Caco-2 (cell line): ENCODE measurements at regions not wholly inside any gene's neighbourhood (a gene's known extent, or its start where the extent isn't known, plus 50 kb on each side); places are given as distances from the start of the nearest gene placed in this dataset.

Experiments
- BruUV-seq: library from RNA; stranded (reverse); fragments of 400-500 nt; replicated peaks from 2 replicates; lab custom pipeline; 2021; lab: Mats Ljungman, UMichigan
- CTCF ChIA-PET: fragments of 300-600 bp; sonication (Branson Sonifier 250); formaldehyde crosslinking; loops from one replicate; lab custom pipeline; 2022; ENCODE audit warnings: antibody characterized with exemption; lab: Charles Lee
- POLR2A ChIA-PET: fragments of 300-600 bp; sonication (Branson Sonifier 250); formaldehyde crosslinking; loops from one replicate; lab custom pipeline; 2022; ENCODE audit warnings: antibody characterized with exemption; lab: Charles Lee
- DNase-seq, 2 experiments: peaks; one replicate each; pipeline versions ENCODE4 v3.0.0 to v3.0.0-alpha.2; 2020 to 2022
- H3K27me3 ChIP-seq: replicated peaks from 2 replicates; pipeline ENCODE4 v1.6.0; 2011; ENCODE audit warnings: low read length; ENCODE audit not compliant: control insufficient read depth, insufficient read depth
- H3K36me3 ChIP-seq: 2 replicates; pipeline ENCODE4 v1.5.1; 2011; ENCODE audit warnings: low read length; ENCODE audit not compliant: control insufficient read depth, insufficient read depth
- H3K4me1 ChIP-seq: fragments of 250-450 bp; sonication (Bioruptor Pico); 2 replicates; pipeline ENCODE4 v1.5.1; 2020; ENCODE audit warnings: mild to moderate bottlenecking
- H3K4me3 ChIP-seq: 2 replicates; pipeline ENCODE4 v1.5.1; 2011; ENCODE audit warnings: low read depth, mild to moderate bottlenecking, control low read depth, low read length
- H3K9me3 ChIP-seq: fragments of 250-450 bp; sonication (Bioruptor Pico); 2 replicates; pipeline ENCODE4 v1.5.1; 2020; ENCODE audit warnings: mild to moderate bottlenecking, moderate library complexity
- H3K27ac Mint-ChIP-seq: one replicate; pipeline ENCODE4 v1.8.0; 2022; ENCODE audit warnings: mixed read lengths; ENCODE audit not compliant: unreplicated experiment
- H3K27me3 Mint-ChIP-seq: one replicate; pipeline ENCODE4 v1.8.0; 2022; ENCODE audit warnings: mixed read lengths; ENCODE audit not compliant: insufficient read depth, unreplicated experiment
- H3K36me3 Mint-ChIP-seq: one replicate; pipeline ENCODE4 v1.8.0; 2022; ENCODE audit warnings: mild to moderate bottlenecking, mixed read lengths; ENCODE audit not compliant: insufficient read depth, unreplicated experiment
- H3K4me1 Mint-ChIP-seq: one replicate; pipeline ENCODE4 v1.8.0; 2022; ENCODE audit warnings: low read depth, mixed read lengths; ENCODE audit not compliant: unreplicated experiment
- H3K4me3 Mint-ChIP-seq: one replicate; pipeline ENCODE4 v1.8.0; 2022; ENCODE audit warnings: mild to moderate bottlenecking, moderate library complexity, mixed read lengths; ENCODE audit not compliant: unreplicated experiment
- H3K9me3 Mint-ChIP-seq: one replicate; pipeline ENCODE4 v1.8.0; 2022; ENCODE audit warnings: mixed read lengths; ENCODE audit not compliant: unreplicated experiment
- intact Hi-C: fragments of 100-400 bp; cut with micrococcal nuclease; formaldehyde crosslinking; loops from one replicate; pipeline ENCODE4 v1.10.0; 2022; ENCODE audit not compliant: unreplicated experiment
- TF ChIP-seq, protein P1 (sequence below), 2 experiments: fragments of 200-600 bp in 1 of 2; IDR thresholded peaks; 1 replicate in 1 of 2; 2 replicates in 1 of 2; pipeline versions ENCODE4 v1.5.1 to v1.8.0; 2011 to 2022; ENCODE audit warnings: antibody characterized with exemption in 1 of 2, control low read depth in 1 of 2, inconsistent platforms in 1 of 2, low read depth in 1 of 2, low read length in 1 of 2, mild to moderate bottlenecking in 1 of 2, moderate library complexity in 1 of 2; ENCODE audit not compliant: insufficient read depth in 1 of 2, severe bottlenecking in 1 of 2, unreplicated experiment in 1 of 2

DNA sequence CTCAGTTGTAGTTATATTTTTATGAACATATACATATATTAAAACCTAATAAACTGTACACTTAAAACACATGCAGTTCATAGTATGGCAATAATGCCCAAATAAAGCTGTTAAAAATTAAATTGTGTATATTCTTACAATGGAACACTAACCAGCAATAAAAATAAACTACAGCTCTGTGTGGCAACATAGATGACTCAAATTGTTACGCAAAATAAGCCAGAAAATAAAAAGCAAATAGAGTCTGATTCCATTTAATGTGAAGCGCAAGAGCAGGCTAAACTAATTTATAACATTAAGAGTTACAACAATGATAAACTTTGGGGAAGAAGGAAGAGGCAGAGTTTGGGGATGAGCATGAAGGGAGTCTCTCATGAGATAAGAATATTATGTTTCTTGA is 597.3 kb downstream of the TLE1 start:
- DNase-seq: no peak
- Mint-ChIP-seq H3K36me3 (no peaks in the 10 kb centered on the region), H3K4me3 (no peak overlapping the region), H3K9me3 (no peaks in the 10 kb centered on the region), H3K27ac (no peak overlapping the region), H3K27me3 (no peaks in the 10 kb centered on the region), H3K4me1 (no peaks in the 10 kb centered on the region)
- Histone ChIP-seq H3K4me3 (no peak overlapping the region), H3K36me3 (no peaks in the 10 kb centered on the region), H3K4me1 (no peaks in the 10 kb centered on the region), H3K27me3 (no peaks in the 10 kb centered on the region), H3K9me3 (no peaks in the 10 kb centered on the region)
- TF ChIP-seq, protein P1, sequence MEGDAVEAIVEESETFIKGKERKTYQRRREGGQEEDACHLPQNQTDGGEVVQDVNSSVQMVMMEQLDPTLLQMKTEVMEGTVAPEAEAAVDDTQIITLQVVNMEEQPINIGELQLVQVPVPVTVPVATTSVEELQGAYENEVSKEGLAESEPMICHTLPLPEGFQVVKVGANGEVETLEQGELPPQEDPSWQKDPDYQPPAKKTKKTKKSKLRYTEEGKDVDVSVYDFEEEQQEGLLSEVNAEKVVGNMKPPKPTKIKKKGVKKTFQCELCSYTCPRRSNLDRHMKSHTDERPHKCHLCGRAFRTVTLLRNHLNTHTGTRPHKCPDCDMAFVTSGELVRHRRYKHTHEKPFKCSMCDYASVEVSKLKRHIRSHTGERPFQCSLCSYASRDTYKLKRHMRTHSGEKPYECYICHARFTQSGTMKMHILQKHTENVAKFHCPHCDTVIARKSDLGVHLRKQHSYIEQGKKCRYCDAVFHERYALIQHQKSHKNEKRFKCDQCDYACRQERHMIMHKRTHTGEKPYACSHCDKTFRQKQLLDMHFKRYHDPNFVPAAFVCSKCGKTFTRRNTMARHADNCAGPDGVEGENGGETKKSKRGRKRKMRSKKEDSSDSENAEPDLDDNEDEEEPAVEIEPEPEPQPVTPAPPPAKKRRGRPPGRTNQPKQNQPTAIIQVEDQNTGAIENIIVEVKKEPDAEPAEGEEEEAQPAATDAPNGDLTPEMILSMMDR (IDR thresholded peaks at IDR 0.05; ENCODE audit: insufficient read depth in 1 of 2, low read depth in 1 of 2, low read length in 1 of 2, severe bottlenecking in 1 of 2, unreplicated experiment in 1 of 2): no peak
- intact Hi-C loops: no loop called here
- POLR2A ChIA-PET: no interaction called here
- BruUV-seq: no TSS peak
- CTCF ChIA-PET: no interaction called here

GRCh38 chr9:81088341-81088740 is 601.0 kb downstream of the TLE1 start:
- Mint-ChIP-seq H3K9me3 (no peaks in the 10 kb centered on the region), H3K4me1 (no peaks in the 10 kb centered on the region), H3K36me3 (no peaks in the 10 kb centered on the region), H3K4me3 (no peak overlapping the region), H3K27me3 (no peaks in the 10 kb centered on the region), H3K27ac (no peak overlapping the region)
- H3K36me3 ChIP-seq: no peaks in the 10 kb centered on the region
- H3K9me3 ChIP-seq: no peaks in the 10 kb centered on the region
- H3K4me1 ChIP-seq: no peaks in the 10 kb centered on the region
- TF ChIP-seq, protein P1 (IDR thresholded peaks at IDR 0.05; ENCODE audit: insufficient read depth in 1 of 2, low read depth in 1 of 2, low read length in 1 of 2, severe bottlenecking in 1 of 2, unreplicated experiment in 1 of 2): no peak
- DNase-seq: no peak
- POLR2A ChIA-PET: no interaction called here
- no TSS peak for BruUV-seq
- no peak overlapping the region for H3K4me3 ChIP-seq
- intact Hi-C loops: no loop called here
- H3K27me3 ChIP-seq: no peaks in the 10 kb centered on the region
- CTCF ChIA-PET: no interaction called here

GRCh38 chr9:81086416-81086815 is 602.9 kb downstream of the TLE1 start:
- Histone ChIP-seq H3K4me3 (no peak overlapping the region), H3K27me3 (no peaks in the 10 kb centered on the region), H3K36me3 (no peaks in the 10 kb centered on the region), H3K4me1 (no peaks in the 10 kb centered on the region), H3K9me3 (no peaks in the 10 kb centered on the region)
- H3K9me3 Mint-ChIP-seq: no peaks in the 10 kb centered on the region
- no peak for DNase-seq
- no TSS peak for BruUV-seq
- no peak overlapping the region for H3K4me3 Mint-ChIP-seq
- ChIA-PET POLR2A (no interaction called here), CTCF (no interaction called here)
- TF ChIP-seq, protein P1 (IDR thresholded peaks at IDR 0.05; ENCODE audit: insufficient read depth in 1 of 2, low read depth in 1 of 2, low read length in 1 of 2, severe bottlenecking in 1 of 2, unreplicated experiment in 1 of 2): no peak
- H3K4me1 Mint-ChIP-seq: no peaks in the 10 kb centered on the region
- no peak overlapping the region for H3K27ac Mint-ChIP-seq
- intact Hi-C loops: no loop called here
- H3K36me3 Mint-ChIP-seq: no peaks in the 10 kb centered on the region
- no peaks in the 10 kb centered on the region for H3K27me3 Mint-ChIP-seq
